Stimulated activated CD4-positive, alpha-beta T cell treated with anti-CD3 and anti-CD28 coated beads, TNF-alpha, amount 100 ng/mL, for 24 hours (primary cell): ENCODE measurements at regions not wholly inside any gene's neighbourhood (a gene's known extent, or its start where the extent isn't known, plus 50 kb on each side); places are given as distances from the start of the nearest gene placed in this dataset.
"Not testable (repeated sequence)": the region's sequence is repeated elsewhere in the genome, so short reads cannot be mapped to it uniquely, and the experiment has no call there.

Source experiments
- DNase-seq, 3 experiments: peaks; one replicate each; pipeline ENCODE4 v3.0.0-alpha.2; 2020; ENCODE audit warnings: low read depth in 3 of 3

DNA sequence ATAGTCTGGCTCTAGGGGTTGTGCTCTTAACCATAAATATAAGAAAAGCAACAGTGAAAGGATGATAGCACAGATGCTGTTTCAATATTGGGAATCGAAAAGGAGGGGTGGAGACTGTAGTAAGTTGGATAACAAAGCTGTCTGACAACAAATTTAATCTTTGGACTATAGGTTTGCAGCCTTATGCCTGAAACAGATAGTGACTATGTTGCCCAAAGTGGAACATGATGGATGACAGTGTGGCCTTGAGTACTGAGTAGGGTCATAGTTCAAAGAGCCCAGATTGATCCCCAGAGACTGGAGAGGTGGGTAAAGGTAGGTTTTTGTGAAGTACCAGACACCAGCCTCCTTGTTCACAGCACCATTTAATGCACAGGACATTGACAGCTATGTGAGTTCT is 144.0 kb upstream of the PALMD start:
- no peak for DNase-seq

DNA sequence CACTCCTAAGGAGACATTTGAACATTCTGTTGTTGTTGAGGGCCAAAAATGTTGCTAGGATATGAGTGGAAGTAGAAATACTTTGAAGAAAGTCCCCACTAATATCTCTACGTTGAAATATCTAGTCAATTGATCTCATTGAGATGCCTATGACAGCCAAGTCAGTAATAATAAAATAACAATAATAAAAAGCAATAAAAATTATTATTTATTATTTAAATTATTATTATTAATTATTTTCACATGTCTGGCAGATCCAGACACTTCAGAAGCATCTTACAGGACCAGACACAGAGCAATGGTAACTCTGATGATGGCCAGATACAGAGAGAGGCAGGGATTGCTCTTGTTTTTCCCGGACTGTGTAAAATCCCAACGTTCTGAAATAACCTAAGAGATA is 143.5 kb upstream of the PALMD start:
- no peak for DNase-seq

DNA sequence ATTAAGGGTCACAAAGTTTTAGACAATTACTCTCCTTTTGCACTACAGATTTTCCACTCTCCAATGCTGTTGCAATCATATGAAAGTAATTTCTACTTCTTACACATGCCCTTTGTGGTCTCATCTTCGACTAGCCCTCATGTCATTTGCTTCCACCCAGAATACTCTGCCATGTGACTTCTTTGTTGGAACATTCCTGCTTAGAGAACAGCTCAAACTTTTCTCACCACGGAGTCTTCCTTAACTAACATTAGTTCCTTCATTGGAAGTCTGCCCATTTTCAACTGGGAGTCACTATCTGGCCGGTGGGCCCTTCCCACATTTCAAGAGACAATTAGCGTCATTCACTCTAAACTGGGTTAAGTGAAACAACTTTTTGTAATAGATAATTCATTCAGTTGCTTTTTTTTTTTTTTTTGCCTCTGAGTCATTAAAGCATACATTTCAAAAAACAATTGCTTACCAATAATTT is 142.6 kb upstream of the PALMD start:
- no peak for DNase-seq

DNA sequence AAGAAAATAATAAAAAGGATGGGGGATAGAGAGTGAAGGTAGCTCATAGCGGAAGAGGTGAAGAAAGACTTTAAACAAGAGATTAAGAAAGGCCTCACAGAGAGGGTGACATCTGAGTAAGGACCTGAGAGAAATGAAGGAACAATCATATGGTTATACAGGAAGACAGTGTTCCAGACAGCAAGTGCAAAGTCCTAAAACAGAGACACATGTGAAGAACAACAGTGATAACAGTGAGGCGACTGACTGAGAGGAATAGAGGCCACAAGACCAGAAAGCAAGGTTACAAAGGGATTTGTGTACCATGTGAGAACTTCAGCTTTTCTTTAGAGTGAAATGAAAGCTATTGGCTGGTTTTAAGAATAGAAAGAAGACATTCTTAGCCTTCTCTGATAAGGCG is 141.6 kb upstream of the PALMD start:
- DNase-seq: no peak

DNA sequence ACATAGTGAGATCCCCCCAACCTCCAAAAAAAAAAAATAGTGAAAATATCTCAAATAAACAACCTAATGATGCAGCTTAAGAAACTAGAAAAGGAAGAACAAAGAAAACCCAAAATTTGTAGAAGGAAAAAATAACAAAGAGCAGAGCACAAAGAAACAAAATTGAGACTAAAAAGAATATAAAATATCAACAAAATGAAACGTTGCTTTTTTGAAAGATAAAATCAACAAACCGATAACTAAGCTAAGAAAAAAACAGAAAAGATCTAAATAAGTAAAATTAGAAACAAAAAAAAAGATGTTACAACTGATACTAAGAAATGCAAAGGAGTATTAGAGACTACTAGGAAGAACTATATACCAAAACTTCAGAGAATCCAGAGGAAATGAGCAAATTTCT is 139.3 kb upstream of the PALMD start:
- no peak for DNase-seq

DNA sequence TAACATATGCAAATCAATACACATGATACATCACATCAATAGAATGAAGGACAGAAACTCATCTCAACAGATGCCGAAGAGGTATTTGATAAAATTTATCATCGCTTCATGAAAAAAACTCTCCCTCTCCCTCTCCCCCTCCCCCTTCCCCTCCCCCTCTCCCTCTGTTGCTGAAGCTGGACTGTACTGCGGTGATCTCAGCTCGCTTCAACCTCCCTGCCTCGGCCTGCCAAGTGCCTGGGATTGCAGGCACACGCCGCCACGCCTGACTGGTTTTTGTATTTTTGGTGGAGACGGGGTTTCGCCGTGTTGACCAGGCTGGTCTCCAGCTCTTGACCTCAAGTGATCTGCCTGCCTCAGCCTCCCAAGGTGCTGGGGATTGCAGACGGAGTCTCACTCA is 138.5 kb upstream of the PALMD start:
- DNase-seq: not testable (repeated sequence)

DNA sequence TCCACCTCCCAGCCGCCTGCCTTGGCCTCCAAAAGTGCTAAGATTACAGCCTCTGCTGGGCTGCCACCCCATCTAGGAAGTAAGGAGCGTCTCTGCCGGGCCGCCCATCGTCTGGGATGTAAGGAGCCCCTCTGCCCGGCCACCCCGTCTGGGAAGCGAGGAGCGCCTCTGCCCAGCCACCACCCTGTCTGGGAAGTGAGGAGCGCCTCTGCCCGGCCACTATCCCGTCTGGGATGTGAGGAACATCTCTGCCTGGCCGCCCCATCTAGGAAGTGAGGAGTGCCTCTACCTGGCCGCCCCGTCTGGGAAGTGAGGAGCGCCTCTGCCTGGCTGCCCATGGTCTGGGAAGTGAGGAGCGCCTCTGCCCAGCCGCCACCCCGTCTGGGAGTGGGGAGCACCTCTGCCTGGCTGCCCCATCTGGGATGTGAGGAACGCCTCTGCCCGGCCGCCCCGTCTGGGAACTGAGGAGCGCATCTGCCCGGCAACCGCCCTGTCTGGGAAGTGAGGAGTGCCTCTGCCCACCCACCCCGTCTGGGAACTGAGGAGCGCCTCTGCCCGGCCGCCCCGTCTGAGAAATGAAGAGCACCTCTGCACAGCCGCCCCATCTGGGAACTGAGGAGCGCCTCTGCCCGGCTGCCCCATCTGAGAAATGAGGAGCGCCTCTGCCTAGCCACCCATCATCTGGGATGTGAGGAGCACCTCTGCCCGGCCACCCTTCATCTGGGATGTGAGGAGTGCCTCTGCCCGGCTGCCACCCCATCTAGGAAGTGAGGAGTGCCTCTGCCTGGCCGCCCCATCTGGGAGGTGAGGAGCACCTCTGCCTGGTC is 137.8 kb upstream of the PALMD start:
- no peak for DNase-seq

DNA sequence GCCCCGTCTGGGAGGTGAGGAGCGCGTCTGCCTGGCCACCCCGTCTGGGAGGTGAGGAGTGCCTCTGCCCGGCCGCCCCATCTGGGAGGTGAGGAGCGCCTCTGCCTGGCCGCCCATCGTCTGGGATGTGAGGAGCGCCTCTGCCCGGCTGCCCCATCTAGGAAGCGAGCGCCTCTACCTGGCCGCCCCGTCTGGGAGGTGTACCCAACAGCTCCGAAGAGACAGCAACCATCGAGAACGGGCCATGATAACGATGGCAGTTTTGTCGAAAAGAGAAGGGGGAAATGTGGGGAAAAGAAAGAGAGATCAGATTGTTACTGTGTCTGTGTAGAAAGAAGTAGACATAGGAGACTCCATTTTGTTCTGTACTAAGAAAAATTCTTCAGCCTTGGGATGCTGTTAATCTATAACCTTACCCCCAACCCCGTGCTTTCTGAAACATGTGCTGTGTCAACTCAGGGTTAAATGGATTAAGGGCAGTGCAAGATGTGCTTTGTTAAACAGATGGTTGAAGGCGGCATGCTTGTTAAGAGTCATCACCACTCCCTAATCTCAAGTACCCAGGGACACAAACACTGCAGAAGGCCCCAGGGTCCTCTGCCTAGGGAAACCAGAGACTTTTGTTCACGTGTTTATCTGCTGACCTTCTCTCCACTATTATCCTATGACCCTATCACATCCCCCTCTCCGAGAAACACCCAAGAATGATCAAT is 137.0 kb upstream of the PALMD start:
- not testable (repeated sequence) for DNase-seq

DNA sequence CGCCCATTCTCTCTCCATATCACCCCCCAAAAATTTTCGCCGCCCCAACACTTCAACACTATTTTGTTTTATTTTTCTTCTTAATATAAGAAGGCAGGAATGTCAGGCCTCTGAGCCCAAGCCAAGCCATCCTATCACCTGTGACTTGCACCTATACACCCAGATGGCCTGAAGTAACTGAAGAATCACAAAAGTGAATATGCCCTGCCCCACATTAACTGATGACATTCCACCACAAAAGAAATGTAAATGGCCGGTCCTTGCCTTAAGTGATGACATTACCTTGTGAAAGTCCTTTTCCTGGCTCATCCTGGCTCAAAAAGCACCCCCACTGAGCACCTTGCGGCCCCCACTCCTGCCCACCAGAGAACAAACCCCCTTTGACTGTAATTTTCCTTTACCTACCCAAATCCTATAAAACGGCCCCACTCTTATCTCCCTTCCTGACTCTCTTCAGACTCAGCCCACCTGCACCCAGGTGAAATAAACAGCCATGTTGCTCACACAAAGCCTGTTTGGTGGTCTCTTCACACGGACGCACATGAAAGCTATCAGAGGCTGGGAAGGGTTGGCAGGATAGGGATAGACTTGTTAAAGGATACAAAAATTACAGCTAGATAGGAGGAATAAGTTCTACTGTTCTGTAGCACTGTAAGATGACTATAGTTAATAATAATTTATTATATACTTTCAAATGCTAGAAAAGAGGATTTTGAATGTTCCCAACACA is 130.9 kb upstream of the PALMD start:
- DNase-seq: not testable (repeated sequence)

DNA sequence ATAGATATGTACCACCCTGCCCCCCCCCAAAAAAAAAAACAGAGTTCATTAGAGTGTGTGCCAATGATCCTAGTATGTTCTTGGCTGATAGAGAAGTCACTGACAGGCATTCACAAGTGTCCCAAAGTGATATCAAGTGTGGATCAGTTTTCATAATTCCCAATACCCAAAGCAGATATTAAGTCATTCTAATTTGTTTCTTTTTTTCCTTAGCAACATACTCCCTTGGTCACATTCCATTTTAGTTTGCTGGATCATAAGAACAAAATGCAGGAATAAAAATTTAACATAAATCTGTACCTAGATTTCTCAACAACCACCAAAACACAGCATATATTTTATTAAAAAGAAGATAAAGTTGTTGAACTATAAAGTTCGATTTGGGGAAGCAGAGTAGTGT is 129.8 kb upstream of the PALMD start:
- no peak for DNase-seq

DNA sequence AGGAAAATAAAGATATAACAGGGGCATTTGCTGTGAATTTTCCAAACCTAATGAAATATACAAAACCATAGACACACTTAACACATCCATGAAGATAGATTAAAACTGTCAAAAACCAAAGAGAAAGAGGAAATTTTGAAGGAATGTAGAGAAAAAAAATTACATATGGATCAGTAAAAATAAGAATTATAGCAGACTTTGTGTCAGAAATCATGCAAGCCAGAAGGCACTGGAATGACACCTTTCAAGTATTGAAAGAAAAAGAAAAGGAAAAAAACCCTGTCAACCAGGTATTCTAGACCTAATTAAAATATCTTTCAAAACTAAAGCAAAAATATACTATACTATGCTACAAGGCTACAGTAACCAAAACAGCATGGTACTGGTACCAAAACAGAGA is 125.8 kb upstream of the PALMD start:
- no peak for DNase-seq

DNA sequence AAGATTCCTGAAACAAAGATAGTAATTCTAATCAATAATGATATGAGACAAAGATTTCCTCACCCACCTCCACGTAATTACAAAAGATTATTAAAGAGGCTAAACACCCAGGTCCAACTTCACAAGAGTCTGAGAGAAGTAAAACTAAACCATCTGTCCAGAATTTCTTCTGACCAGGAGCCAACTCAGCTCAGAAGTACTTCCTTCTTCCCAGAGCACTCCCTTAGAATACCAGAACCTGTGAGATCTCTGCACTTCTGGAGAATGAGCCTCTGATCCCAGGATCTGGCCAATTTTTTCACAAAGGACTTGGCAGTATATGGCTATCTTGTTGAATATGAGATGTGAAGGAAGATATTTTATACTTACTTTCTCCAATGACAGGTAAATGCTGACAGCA is 120.6 kb upstream of the PALMD start:
- DNase-seq: no peak

DNA sequence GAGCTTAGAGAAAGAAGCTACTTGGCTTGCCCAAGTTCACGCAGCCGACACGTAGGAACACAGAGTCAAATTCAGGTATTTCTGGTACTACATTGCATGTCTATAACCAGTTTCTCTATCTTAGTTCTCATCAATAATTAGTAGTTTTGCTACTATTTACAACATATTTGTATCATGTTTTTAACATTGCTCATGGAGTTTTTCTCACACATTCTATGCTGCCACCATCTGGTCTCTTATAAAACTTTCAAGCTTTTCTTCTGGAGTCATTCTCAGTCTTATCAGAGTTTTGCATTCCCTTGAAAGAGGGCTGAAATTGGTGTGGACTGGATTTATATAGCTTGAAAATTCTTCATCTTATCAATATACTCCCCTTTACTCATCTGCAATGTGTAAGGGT is 118.8 kb upstream of the PALMD start:
- no peak for DNase-seq

DNA sequence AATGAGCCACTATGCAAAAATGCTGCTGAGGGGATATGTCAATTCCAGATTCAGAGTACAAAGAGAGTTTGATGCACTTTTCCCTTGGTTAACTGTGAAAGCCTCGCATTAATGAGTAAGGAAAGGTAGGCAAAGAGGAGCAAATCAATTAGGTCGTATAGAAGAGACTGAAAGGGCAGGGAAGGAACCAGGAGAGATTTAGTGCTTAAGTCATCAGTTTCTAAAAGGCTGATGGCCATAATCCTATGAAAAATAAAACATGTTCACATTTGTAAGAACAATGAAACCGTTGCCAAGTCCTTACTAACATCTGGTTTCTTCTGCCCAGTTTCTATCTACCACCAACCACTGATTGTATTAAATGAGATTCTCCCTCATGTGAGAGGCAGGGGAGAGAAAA is 118.4 kb upstream of the PALMD start:
- no peak for DNase-seq

DNA sequence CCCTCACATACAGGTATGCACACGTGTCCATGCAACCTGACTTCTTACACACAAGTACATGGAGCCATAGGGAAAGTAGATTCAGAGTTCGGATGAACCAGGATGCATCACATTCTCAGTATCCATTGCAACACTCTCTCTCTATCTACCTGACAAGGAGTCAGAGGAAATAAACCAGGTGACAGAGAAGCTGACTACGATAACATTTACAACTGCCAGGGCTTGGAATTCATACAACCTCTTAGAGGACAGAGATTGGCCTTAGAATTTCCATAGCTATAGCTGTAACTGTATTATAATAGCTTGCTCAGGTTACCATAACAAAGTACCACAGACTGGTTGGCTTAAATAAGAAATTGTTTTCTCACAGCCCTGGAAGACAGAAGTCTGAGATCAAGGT is 116.9 kb upstream of the PALMD start:
- DNase-seq: no peak

DNA sequence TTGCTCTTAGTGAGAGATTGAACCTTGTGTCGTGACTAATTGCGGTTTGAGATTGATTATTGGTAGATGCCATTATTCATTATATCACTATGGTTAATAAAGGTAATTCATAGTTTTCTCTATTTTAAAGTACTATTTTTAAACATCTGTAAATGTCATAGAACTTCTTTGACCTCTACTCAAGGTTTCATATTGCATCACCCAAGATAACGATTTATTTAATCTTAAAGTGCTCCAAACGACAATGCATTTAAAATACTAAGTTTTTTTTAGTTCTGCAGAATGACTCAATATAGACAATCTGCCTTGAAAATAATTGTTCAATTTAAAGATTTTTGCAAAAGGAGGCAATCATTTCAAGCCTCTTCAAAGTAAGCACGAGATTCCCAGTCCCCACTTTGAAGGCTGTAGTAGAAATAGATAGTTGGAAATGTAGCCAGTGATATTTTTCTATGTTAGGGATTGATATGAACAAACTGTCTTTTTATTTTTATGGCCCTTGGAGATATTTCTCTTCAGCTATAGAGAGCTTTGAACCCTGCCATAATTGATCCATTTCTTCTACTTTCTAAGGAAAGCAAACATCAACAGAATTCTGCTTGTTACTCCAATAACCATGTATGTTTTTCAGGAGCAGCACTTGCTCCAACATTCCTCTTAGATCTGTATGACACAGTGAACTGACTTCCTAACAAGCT is 114.2 kb upstream of the PALMD start:
- DNase-seq: no peak

DNA sequence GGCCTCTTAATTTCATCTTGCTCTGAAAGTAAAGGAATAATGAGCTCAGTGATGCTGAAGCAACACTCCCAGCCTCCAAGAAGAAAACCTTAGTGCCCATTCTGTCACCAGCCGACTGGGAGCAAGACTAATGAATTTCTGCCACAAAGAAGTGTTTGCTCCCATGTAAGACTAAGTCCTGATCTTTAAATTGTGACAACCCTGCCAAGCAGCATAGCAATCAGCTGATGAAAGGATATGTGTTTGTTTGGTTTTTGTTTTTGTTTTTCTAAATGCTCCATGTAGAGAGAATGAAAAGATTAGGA is 113.7 kb upstream of the PALMD start:
- no peak for DNase-seq

DNA sequence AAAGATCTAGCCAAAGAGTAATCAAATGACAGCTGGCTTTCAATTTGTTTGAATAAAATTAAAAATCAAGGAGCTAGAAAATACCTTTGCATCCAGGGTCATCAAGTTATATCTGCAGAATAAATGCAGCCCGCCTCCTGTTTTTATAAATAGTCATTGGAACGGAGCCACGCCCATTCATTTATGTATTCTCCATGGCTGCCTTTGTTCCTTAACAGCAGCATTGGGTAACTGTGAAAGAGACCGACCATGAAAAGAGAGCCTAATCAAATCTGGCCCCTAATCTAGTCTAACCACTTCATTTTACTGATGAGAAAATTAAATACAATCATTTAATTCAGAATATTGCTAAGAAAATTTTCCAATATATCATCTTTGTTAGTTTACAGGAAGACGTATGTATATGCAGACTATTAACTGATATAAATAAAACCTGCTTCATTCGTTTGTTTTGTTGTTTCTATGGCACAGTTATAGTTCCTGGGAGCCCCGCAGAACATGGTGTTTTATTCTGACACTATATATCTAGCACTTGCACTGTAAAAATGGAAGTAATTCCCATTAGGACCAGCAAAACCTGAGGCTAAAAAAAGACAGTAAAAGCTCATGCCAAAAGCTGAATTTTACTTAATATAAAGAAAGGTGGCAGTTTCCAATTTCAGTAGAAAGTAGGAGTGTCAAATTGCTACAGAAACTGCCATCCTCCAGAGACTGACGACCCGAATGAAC is 111.8 kb upstream of the PALMD start:
- no peak for DNase-seq

DNA sequence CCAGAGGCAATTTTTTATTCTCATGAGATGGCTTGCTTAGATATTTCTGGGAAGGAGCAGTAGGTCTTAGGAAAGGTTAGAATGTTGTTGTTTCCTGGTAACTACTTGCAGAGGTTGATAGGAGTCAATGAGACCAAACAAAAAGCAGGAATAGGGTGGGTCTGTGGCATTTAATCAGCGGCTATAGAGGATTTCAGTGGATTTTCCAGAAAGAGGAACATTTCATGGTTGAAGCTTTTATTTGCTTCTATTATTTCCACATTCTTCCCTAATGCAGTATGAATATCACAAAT is 111.3 kb upstream of the PALMD start:
- DNase-seq: no peak

DNA sequence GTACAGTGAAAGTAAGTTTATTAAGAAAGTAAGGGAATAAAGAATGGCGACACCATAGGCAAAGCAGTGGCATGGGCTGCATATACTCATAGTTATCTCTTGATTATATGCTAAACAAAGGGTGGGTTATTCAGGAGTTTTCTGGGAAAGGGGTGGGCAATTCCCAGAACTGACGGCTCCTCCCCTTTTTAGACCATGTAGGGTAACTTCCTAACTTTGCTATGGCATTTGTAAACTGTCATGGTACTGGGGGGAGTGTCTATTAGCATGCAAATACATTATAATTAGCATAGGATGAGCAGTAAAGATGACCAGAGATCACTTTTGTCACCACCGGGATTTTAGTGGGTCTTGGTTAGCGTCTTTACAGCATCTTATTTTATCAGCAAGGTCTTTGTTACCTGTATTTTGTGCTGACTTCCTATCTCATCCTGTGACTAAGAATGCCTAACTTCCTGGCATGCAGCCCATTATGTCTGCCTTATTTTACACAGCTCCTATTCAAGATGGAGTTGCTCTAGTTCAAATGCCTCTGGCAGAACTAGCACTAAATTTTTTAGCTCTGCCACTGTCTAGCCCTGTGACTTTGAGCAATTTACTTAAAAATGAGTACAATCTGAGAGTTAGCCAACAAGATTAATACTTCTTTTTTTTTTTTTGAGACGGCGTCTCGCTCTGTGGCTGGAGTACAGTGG is 110.3 kb upstream of the PALMD start:
- no peak for DNase-seq
